ENCODE measurements at regions not wholly inside any gene's neighbourhood (a gene's known extent, or its start where the extent isn't known, plus 50 kb on each side); places are given as distances from the start of the nearest gene placed in this dataset.
A peak's percentile ranks its signal among the peaks of the same experiment; 100 is the strongest.

GRCh38 chr3:159830523-159831154 is 158.0 kb upstream of the IL12A start:
- H3K4me1 ChIP-seq, result peaks cover 10 to 57% (median 15%) of the 10 kb centered on the region in 3 donors
- H3K36me3 ChIP-seq, result no peaks in the 10 kb centered on the region
- H3K27ac ChIP-seq, result peak overlapping the region; percentile 1 to 23 (median 13)
- ATAC-seq, result no peak
- H3K4me3 ChIP-seq, result no peak overlapping the region
- H3K9me3 ChIP-seq, result no peaks in the 10 kb centered on the region
- no peaks in the 10 kb centered on the region for H3K27me3 ChIP-seq
- WGBS, 2 donors (ENCODE audit: low coverage in 1 of 2), result 83 to 88% methylated on average over 1 of the region's 1 CpG
- TF ChIP-seq EP300 (IDR thresholded peaks at IDR 0.05) (no peak), POLR2AphosphoS5 (IDR thresholded peaks at IDR 0.05) (no peak), POLR2A (IDR thresholded peaks at IDR 0.05) (no peak), CTCF (IDR thresholded peaks at IDR 0.05) (no peak)

- no peak overlapping the region for H3K27ac ChIP-seq
- H3K36me3 ChIP-seq, result no peaks in the 10 kb centered on the region
- TF ChIP-seq POLR2AphosphoS5 (IDR thresholded peaks at IDR 0.05) (no peak), EP300 (IDR thresholded peaks at IDR 0.05) (no peak), CTCF (IDR thresholded peaks at IDR 0.05) (no peak), POLR2A (IDR thresholded peaks at IDR 0.05) (no peak)
- H3K4me1 ChIP-seq, result peaks cover 10 to 57% (median 14%) of the 10 kb centered on the region in 3 donors
- no peak overlapping the region for H3K4me3 ChIP-seq
- ATAC-seq, result no peak
- no peaks in the 10 kb centered on the region for H3K9me3 ChIP-seq
- WGBS, 2 donors (ENCODE audit: low coverage in 1 of 2), result 75 to 100% methylated on average over 1 to 2 of the region's 2 CpGs
- H3K27me3 ChIP-seq, result no peaks in the 10 kb centered on the region
Measured at GRCh38 chr3:159831466-159831865, 157.2 kb upstream of the IL12A start.

- Histone ChIP-seq H3K27me3 (no peaks in the 10 kb centered on the region), H3K4me1 (peaks cover 10 to 60% (median 14%) of the 10 kb centered on the region in 3 donors), H3K9me3 (no peaks in the 10 kb centered on the region), H3K27ac (no peak overlapping the region), H3K4me3 (no peak overlapping the region), H3K36me3 (no peaks in the 10 kb centered on the region)
- WGBS, 2 donors (ENCODE audit: low coverage in 1 of 2), result 72 to 94% methylated on average over 2 of the region's 2 CpGs
- TF ChIP-seq CTCF (IDR thresholded peaks at IDR 0.05), result no peak
- no peak for TF ChIP-seq POLR2AphosphoS5 (IDR thresholded peaks at IDR 0.05)
- TF ChIP-seq EP300 (IDR thresholded peaks at IDR 0.05), result no peak
- no peak for TF ChIP-seq POLR2A (IDR thresholded peaks at IDR 0.05)
- no peak for ATAC-seq
Measured at GRCh38 chr3:159832024-159832423, 156.6 kb upstream of the IL12A start.

GRCh38 chr3:159835126-159835525 is 153.5 kb upstream of the IL12A start:
- no peak for ATAC-seq
- TF ChIP-seq CTCF (IDR thresholded peaks at IDR 0.05), result no peak
- TF ChIP-seq POLR2AphosphoS5 (IDR thresholded peaks at IDR 0.05), result no peak
- TF ChIP-seq EP300 (IDR thresholded peaks at IDR 0.05), result no peak
- no peak for TF ChIP-seq POLR2A (IDR thresholded peaks at IDR 0.05)
- Histone ChIP-seq H3K4me3 (no peak overlapping the region), H3K36me3 (no peaks in the 10 kb centered on the region), H3K9me3 (no peaks in the 10 kb centered on the region), H3K27ac (peak overlapping the region in 1 of 4 donors; percentile 86), H3K4me1 (peaks cover 4 to 68% (median 9%) of the 10 kb centered on the region in 3 donors), H3K27me3 (no peaks in the 10 kb centered on the region)
- 82 to 86% methylated on average over 1 of the region's 1 CpG for WGBS, 2 donors (ENCODE audit: low coverage in 1 of 2)

GRCh38 chr3:159837725-159838124 is 150.9 kb upstream of the IL12A start:
- peak overlapping the region; percentile 1 to 86 (median 82) for H3K27ac ChIP-seq
- H3K27me3 ChIP-seq, result no peaks in the 10 kb centered on the region
- 27 to 67% methylated on average over 2 to 3 of the region's 3 CpGs for WGBS, 2 donors (ENCODE audit: low coverage in 1 of 2)
- no peaks in the 10 kb centered on the region for H3K36me3 ChIP-seq
- TF ChIP-seq CTCF (IDR thresholded peaks at IDR 0.05) (no peak), EP300 (IDR thresholded peaks at IDR 0.05) (no peak), POLR2AphosphoS5 (IDR thresholded peaks at IDR 0.05) (no peak), POLR2A (IDR thresholded peaks at IDR 0.05) (no peak)
- H3K4me3 ChIP-seq, result no peak overlapping the region
- H3K9me3 ChIP-seq, result no peaks in the 10 kb centered on the region
- no peak for ATAC-seq
- peaks cover 9 to 75% (median 14%) of the 10 kb centered on the region in 3 donors for H3K4me1 ChIP-seq

Data from gastroesophageal sphincter (tissue), 4 donors.